T-cell (primary cell): ENCODE measurements at regions not wholly inside any gene's neighbourhood (a gene's known extent, or its start where the extent isn't known, plus 50 kb on each side); places are given as distances from the start of the nearest gene placed in this dataset.
A peak's percentile ranks its signal among the peaks of the same experiment; 100 is the strongest.

Experiments
- ATAC-seq, 4 experiments: fragments of 200-7000 bp in 3 of 4; fragments of 150-1000 bp in 1 of 4; cut with Tn5 transposase; replicated peaks in 1 of 4; 1 replicate in 3 of 4; 2 replicates in 1 of 4; pipeline ENCODE4 v1.10.0; 2021; ENCODE audit warnings: moderate library complexity in 3 of 4, mild to moderate bottlenecking in 2 of 4, moderate number of reproducible peaks in 1 of 4
- CTCF ChIA-PET, 2 donors: fragments of 300-600 bp; sonication (Branson Sonifier 250); formaldehyde crosslinking; loops; one replicate each; lab custom pipeline; 2022; ENCODE audit warnings: antibody characterized with exemption in 2 of 2; lab: Charles Lee
- POLR2A ChIA-PET, 2 donors: fragments of 300-600 bp; sonication (Branson Sonifier 250); formaldehyde crosslinking; loops; one replicate each; lab custom pipeline; 2022; ENCODE audit warnings: antibody characterized with exemption in 2 of 2; lab: Charles Lee
- DNase-seq, 35 experiments: peaks; one replicate each; pipeline versions ENCODE4 v3.0.0 to v3.0.0-alpha.2; 2013 to 2023
- H3K27ac ChIP-seq: one replicate; pipeline ENCODE4 v1.5.1; 2013; ENCODE audit warnings: low read length
- H3K27me3 ChIP-seq, 2 experiments: replicated peaks in 1 of 2; 1 replicate in 1 of 2; 2 replicates in 1 of 2; pipeline versions ENCODE4 v1.6.1 to v1.7.0; 2013; ENCODE audit warnings: low read length in 1 of 2, mixed read lengths in 1 of 2; ENCODE audit not compliant: control insufficient read depth in 2 of 2, insufficient read depth in 2 of 2; ENCODE audit errors: extremely low read depth in 1 of 2
- H3K36me3 ChIP-seq, 2 donors: 1 replicate in 1 of 2; 2 replicates in 1 of 2; pipeline versions ENCODE4 v1.6.1 to v1.7.0; 2013; ENCODE audit warnings: low read length in 1 of 2; ENCODE audit not compliant: control insufficient read depth in 2 of 2, insufficient read depth in 1 of 2; ENCODE audit errors: extremely low read depth in 1 of 2
- H3K4me1 ChIP-seq, 2 experiments: 1 replicate in 1 of 2; 2 replicates in 1 of 2; pipeline versions ENCODE4 v1.6.1 to v1.7.0; 2013; ENCODE audit warnings: low read length in 2 of 2, mixed read lengths in 1 of 2; ENCODE audit not compliant: insufficient read depth in 2 of 2, control insufficient read depth in 1 of 2; ENCODE audit errors: extremely low read depth in 1 of 2
- H3K4me3 ChIP-seq, 2 donors: 1 replicate in 1 of 2; 2 replicates in 1 of 2; pipeline versions ENCODE4 v1.5.1 to v1.7.0; 2013; ENCODE audit warnings: mild to moderate bottlenecking in 2 of 2, low read length in 1 of 2, moderate library complexity in 1 of 2; ENCODE audit not compliant: control insufficient read depth in 1 of 2; ENCODE audit errors: extremely low read depth in 1 of 2
- H3K9me3 ChIP-seq: 2 replicates; pipeline ENCODE4 v1.7.0; 2013
- H3K27ac Mint-ChIP-seq, 2 donors: one replicate each; pipeline ENCODE4 v1.8.0; 2020 to 2021; ENCODE audit warnings: mild to moderate bottlenecking in 2 of 2, mixed read lengths in 2 of 2
- H3K27me3 Mint-ChIP-seq, 2 donors: one replicate each; pipeline ENCODE4 v1.8.0; 2021 to 2022; ENCODE audit warnings: mixed read lengths in 2 of 2
- H3K36me3 Mint-ChIP-seq: one replicate; pipeline ENCODE4 v1.8.0; 2021; ENCODE audit warnings: mixed read lengths
- H3K4me1 Mint-ChIP-seq, 3 donors: one replicate each; pipeline ENCODE4 v1.8.0; 2020 to 2022; ENCODE audit warnings: mixed read lengths in 3 of 3, mild to moderate bottlenecking in 1 of 3
- H3K4me3 Mint-ChIP-seq, 3 donors: one replicate each; pipeline ENCODE4 v1.8.0; 2020 to 2022; ENCODE audit warnings: mild to moderate bottlenecking in 3 of 3, mixed read lengths in 3 of 3, moderate library complexity in 3 of 3
- H3K9me3 Mint-ChIP-seq, 3 donors: one replicate each; pipeline ENCODE4 v1.8.0; 2020 to 2022; ENCODE audit warnings: mixed read lengths in 3 of 3
- WGBS: methylation state at CpG from one replicate; pipeline ENCODE4 v1.1.5; 2013; ENCODE audit warnings: missing lambda C conversion rate; ENCODE audit not compliant: insufficient coverage; 5-methylcytosine and 5-hydroxymethylcytosine counted together

DNA sequence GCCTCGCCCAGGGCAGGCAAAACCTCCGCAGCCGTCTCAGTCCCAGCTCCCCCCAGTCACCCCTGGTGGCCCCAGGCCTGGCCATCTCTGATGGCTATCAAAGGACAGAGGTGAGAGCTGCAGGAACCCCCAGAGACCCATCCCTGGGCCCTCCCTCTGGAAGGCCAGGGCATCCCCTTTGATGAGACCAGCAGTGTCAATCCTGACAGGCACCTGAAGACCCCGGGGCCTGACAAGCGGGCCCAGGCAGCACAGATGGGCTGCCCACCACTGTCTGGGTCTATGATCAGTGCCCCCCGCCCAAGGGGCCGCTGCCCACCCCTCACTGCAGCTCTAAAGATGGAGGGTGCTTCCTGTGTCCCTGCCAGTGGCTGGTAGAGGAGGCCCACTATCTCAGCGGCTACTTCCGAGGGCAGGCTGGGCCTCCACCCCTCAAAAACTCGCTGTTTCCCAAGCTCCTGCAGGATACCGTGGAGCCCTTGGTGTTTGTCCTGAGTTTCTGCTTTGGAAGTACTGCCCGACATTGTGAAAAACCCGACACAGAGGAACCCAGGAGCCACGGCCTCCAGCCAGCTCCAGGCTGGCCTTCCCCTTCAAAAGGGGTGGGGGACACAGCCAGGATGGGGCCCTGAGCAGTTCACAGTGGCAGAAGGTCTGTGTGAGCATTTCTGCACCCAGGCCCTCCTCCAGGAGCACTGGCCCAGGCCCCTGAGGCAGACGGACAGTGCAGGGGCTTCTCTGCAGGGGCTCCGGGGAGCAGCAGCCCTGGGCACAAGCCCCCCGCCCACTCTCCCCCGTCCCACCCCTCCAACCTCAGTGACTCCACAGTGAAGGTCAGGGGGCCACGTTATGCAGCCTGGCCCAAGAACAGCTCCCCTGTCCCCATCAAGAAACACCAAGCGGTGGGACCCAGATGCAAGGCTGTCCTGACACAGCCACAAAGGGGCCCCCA lies 99.2 kb downstream of the PDGFA start:
- Mint-ChIP-seq H3K27me3 (no peaks in the 10 kb centered on the region), H3K4me1 (no peaks in the 10 kb centered on the region), H3K36me3 (peaks cover 3% of the 10 kb centered on the region), H3K9me3 (peaks cover 3 to 8% (median 5%) of the 10 kb centered on the region in 3 donors), H3K4me3 (no peak overlapping the region), H3K27ac (no peak overlapping the region)
- ATAC-seq (no peak), DNase-seq (no peak)
- peaks cover 0 to 10% of the 10 kb centered on the region in 2 experiments for H3K4me1 ChIP-seq
- ChIA-PET CTCF (no interaction called here), POLR2A (no interaction called here)
- H3K27me3 ChIP-seq, result peaks cover 0 to 11% of the 10 kb centered on the region in 2 experiments
- H3K27ac ChIP-seq, result no peak overlapping the region
- H3K36me3 ChIP-seq, result no peaks in the 10 kb centered on the region
- 75% methylated on average over 14 of the region's 20 CpGs for WGBS
- H3K9me3 ChIP-seq, result no peaks in the 10 kb centered on the region
- no peak overlapping the region for H3K4me3 ChIP-seq

DNA sequence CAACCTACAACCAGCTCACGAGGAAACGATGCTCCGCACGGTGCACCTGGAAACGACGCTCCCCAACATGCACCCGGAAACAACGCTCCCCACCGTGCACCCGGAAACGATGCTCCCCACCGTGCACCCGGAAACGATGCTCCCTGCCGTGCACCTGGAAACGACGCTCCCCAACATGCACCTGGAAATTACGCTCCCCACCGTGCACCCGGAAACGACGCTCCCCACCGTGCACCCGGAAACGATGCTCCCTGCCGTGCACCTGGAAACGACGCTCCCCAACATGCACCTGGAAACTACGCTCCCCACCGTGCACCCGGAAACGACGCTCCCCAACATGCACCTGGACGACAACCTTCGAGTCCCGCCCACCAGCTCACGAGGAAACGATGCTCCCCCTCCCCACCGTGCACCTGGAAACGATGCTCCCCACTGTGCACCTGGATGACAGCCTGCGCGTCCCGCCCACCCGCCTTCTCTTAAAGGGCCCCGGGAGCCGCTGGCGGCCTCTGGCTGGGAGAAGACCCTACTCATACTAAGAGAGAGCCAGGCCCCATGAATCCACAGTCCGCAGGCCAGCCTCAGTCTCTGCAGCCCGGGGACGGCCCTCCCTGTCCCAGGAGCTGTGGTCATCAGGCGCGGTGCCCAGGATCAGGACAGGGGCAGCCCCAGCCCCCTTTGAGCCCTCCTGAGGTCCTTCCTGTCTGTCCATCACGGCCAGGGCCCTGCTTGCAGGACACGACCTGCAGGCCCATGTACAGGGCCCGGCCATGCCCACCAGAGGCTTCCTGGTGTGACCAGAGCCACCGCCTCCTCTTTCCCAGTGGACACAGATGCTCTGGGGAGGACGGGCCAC lies 98.3 kb downstream of the PDGFA start:
- WGBS, result 73% methylated on average over 54 of the region's 57 CpGs
- Histone ChIP-seq H3K4me1 (peaks cover 0 to 10% of the 10 kb centered on the region in 2 experiments), H3K36me3 (no peaks in the 10 kb centered on the region), H3K9me3 (no peaks in the 10 kb centered on the region), H3K27me3 (peaks cover 0 to 9% of the 10 kb centered on the region in 2 experiments), H3K4me3 (no peak overlapping the region), H3K27ac (no peak overlapping the region)
- Mint-ChIP-seq H3K4me3 (no peak overlapping the region), H3K27me3 (no peaks in the 10 kb centered on the region), H3K36me3 (peaks cover 3% of the 10 kb centered on the region), H3K27ac (no peak overlapping the region), H3K4me1 (no peaks in the 10 kb centered on the region), H3K9me3 (peaks cover 3 to 8% (median 5%) of the 10 kb centered on the region in 3 donors)
- ATAC-seq (peak in 2 of 4 experiments; percentile 40 to 45), DNase-seq (peak in 11 of 35 experiments; percentile 3 to 45 (median 11))
- ChIA-PET CTCF (no interaction called here), POLR2A (no interaction called here)

DNA sequence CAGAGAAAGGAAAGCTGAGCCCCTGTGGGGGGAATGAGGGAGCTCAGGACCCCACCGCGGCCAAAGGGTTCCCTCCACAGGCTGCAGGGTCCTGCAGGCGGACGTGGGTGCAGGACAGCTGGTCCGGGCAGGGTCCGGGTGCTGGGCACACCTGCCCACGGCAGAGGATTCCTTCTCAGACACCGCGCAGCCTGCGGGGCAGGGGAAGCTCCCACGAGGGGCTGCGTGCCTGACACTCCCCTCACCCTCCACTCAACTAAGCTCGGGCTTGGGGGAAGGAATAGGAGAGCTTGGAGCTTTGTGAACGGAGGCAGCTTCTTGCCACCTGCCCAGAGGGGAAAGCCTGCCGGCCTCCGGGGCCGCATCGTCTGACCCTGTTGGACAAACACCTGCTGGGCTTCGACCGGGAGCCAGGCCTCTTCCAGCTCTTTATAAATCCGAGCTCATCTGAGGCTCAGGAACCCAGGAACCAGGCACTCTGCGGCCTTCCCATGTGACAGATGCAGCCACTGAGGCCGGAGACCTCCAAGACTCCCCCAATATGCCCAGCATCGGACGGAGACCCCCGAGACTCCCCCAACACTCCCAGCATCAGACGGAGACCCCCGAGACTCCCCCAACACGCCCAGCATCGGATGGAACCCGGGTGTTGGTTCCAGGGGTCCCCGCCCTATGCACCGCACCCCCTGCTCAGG lies 97.3 kb downstream of the PDGFA start:
- 89% methylated on average over 15 of the region's 33 CpGs for WGBS
- Histone ChIP-seq H3K4me3 (no peak overlapping the region), H3K9me3 (no peaks in the 10 kb centered on the region), H3K27me3 (peaks cover 0 to 9% of the 10 kb centered on the region in 2 experiments), H3K36me3 (no peaks in the 10 kb centered on the region), H3K27ac (no peak overlapping the region), H3K4me1 (peaks cover 0 to 10% of the 10 kb centered on the region in 2 experiments)
- ATAC-seq, result no peak
- Mint-ChIP-seq H3K27ac (no peak overlapping the region), H3K9me3 (peaks cover 3 to 8% (median 5%) of the 10 kb centered on the region in 3 donors), H3K36me3 (peaks cover 3% of the 10 kb centered on the region), H3K27me3 (no peaks in the 10 kb centered on the region), H3K4me3 (no peak overlapping the region), H3K4me1 (no peaks in the 10 kb centered on the region)
- ChIA-PET CTCF (no interaction called here), POLR2A (no interaction called here)
- no peak for DNase-seq

DNA sequence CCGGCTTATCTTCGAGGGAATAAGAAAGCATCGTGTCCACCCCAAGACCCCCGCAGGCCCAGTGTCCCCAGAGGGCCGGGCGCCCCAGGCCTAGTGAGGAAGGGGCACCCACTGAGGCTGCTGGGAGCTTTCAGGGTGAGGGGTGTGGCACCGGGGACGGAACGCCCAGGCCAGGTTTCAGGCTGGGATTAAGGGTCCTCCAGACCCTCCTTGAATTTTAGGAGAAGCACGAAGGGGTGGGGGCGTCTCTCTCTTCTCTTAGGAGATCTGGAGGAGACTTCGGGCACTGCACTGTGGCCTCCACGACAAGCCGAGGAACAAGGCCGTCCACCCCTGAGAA lies 96.8 kb downstream of the PDGFA start:
- H3K9me3 ChIP-seq, result no peaks in the 10 kb centered on the region
- no peaks in the 10 kb centered on the region for H3K4me1 Mint-ChIP-seq
- DNase-seq, result no peak
- 93% methylated on average over 11 of the region's 15 CpGs for WGBS
- no peaks in the 10 kb centered on the region for H3K27me3 Mint-ChIP-seq
- H3K36me3 Mint-ChIP-seq, result peaks cover 3% of the 10 kb centered on the region
- no peak overlapping the region for H3K27ac Mint-ChIP-seq
- peaks cover 0 to 10% of the 10 kb centered on the region in 2 experiments for H3K4me1 ChIP-seq
- POLR2A ChIA-PET, result no interaction called here
- H3K4me3 ChIP-seq, result no peak overlapping the region
- peaks cover 3 to 5% (median 5%) of the 10 kb centered on the region in 3 donors for H3K9me3 Mint-ChIP-seq
- H3K36me3 ChIP-seq, result no peaks in the 10 kb centered on the region
- H3K27ac ChIP-seq, result no peak overlapping the region
- H3K27me3 ChIP-seq, result peaks cover 0 to 9% of the 10 kb centered on the region in 2 experiments
- no peak for ATAC-seq
- H3K4me3 Mint-ChIP-seq, result no peak overlapping the region
- CTCF ChIA-PET, result no interaction called here

DNA sequence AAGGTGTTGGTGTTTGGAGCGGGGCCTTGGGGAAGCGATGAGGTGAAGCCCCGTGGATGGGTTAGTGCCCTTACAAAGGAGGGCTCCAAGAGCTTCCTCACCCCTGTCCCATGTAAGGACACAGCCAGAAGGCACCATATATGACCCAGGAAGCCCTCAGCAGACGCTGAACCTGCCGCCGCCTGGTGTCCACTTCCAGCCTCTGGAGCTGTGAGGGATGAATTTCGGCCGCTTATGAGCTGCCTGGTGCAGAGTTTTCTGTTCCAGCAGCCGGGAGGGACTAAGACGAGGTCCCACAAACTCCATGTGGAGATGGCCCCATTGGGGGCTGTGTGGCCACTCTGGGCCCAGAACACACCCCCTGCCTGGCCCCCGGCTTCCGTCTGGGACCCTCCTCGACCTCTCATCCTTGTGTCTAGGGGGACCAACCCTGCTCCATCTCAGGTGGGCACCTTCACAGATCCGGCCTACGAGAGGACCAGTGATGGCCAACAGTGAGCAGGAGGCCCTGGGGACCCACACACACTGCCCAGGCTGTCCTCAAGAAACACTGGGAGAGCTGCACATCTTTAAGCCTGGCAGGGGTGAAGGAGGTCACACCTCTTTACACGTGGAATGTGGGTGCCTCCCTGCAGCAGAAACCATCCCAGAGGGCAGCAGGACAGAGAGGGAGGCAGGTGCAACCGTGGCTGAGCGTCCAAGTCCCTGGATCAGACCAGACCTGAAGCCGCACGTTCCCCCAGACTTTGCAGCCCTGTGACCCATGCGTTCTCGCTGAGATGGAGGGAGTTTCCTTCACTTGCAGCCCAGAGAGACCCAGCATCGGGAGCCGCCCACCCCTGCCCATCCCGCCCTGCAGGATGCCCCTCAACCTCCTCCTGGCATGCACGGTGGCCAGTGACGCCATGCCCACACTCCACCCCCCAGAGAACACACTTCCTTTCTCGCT lies 96.1 kb downstream of the PDGFA start:
- H3K27me3 Mint-ChIP-seq, result no peaks in the 10 kb centered on the region
- WGBS, result 83% methylated on average over 25 of the region's 28 CpGs
- DNase-seq (no peak), ATAC-seq (no peak)
- Histone ChIP-seq H3K36me3 (no peaks in the 10 kb centered on the region), H3K27me3 (peaks cover 0 to 9% of the 10 kb centered on the region in 2 experiments), H3K4me3 (no peak overlapping the region), H3K27ac (no peak overlapping the region), H3K4me1 (peaks cover 0 to 10% of the 10 kb centered on the region in 2 experiments), H3K9me3 (no peaks in the 10 kb centered on the region)
- H3K27ac Mint-ChIP-seq, result no peak overlapping the region
- POLR2A ChIA-PET, result no interaction called here
- peaks cover 0 to under 1% (median 0%) of the 10 kb centered on the region in 3 donors for H3K9me3 Mint-ChIP-seq
- no peaks in the 10 kb centered on the region for H3K36me3 Mint-ChIP-seq
- H3K4me3 Mint-ChIP-seq, result no peak overlapping the region
- CTCF ChIA-PET, result no interaction called here
- no peaks in the 10 kb centered on the region for H3K4me1 Mint-ChIP-seq
